H1 (cell line): ENCODE measurements at regions not wholly inside any gene's neighbourhood (a gene's known extent, or its start where the extent isn't known, plus 50 kb on each side); places are given as distances from the start of the nearest gene placed in this dataset.

Experiments
- CTCF ChIA-PET: fragments of 300-600 bp; sonication (Branson Sonifier 250); formaldehyde crosslinking; loops from one replicate; lab custom pipeline; 2021; ENCODE audit not compliant: partially characterized antibody; lab: Charles Lee
- POLR2A ChIA-PET: fragments of 300-600 bp; sonication (Branson Sonifier 250); formaldehyde crosslinking; loops from one replicate; lab custom pipeline; 2021; ENCODE audit warnings: inconsistent platforms; ENCODE audit not compliant: partially characterized antibody; lab: Charles Lee
- DNase-seq, 2 experiments: peaks; one replicate each; pipeline versions ENCODE4 v3.0.0 to v3.0.0-alpha.2; 2010 to 2022; ENCODE audit warnings: low spot score in 2 of 2, low read depth in 1 of 2, mixed read lengths in 1 of 2
- FAIRE-seq: peaks from 2 replicates; lab custom pipeline; 2011; peaks lifted over from hg19 to GRCh38; lab: Jason Lieb, UNC
- H2AFZ ChIP-seq: 2 replicates; pipeline ENCODE4 v1.8.1; 2012; ENCODE audit warnings: low read length, inconsistent platforms
- H2AK5ac ChIP-seq: 2 replicates; pipeline ENCODE4 v1.6.1; 2013; ENCODE audit warnings: low read depth, low read length
- H2BK120ac ChIP-seq: replicated peaks from 2 replicates; pipeline ENCODE3; 2013; ENCODE audit warnings: low read depth, low read length, inconsistent platforms
- H2BK12ac ChIP-seq: 2 replicates; pipeline ENCODE4 v1.6.1; 2013; ENCODE audit warnings: low read depth, low read length
- H2BK15ac ChIP-seq: 2 replicates; pipeline ENCODE4 v1.6.1; 2013; ENCODE audit warnings: low read length
- H2BK20ac ChIP-seq: 2 replicates; pipeline ENCODE4 v1.6.1; 2013; ENCODE audit warnings: low read length
- H2BK5ac ChIP-seq: 2 replicates; pipeline ENCODE4 v1.6.1; 2013; ENCODE audit warnings: low read depth, low read length
- H3K14ac ChIP-seq: 2 replicates; pipeline ENCODE4 v1.6.1; 2013; ENCODE audit warnings: inconsistent platforms; ENCODE audit not compliant: insufficient read length
- H3K18ac ChIP-seq: 2 replicates; pipeline ENCODE4 v1.6.1; 2013; ENCODE audit warnings: low read length; ENCODE audit errors: extremely low read depth
- H3K23ac ChIP-seq: 2 replicates; pipeline ENCODE4 v1.6.1; 2013; ENCODE audit warnings: inconsistent platforms; ENCODE audit not compliant: insufficient read length
- H3K23me2 ChIP-seq: 2 replicates; pipeline ENCODE4 v1.6.1; 2013; ENCODE audit warnings: low read depth, low read length
- H3K27ac ChIP-seq: 2 replicates; pipeline ENCODE4 v1.6.1; 2011; ENCODE audit warnings: low read depth, low read length, inconsistent platforms
- H3K27me3 ChIP-seq, 4 experiments: replicated peaks in 1 of 4; 1 replicate in 1 of 4; 2 replicates in 3 of 4; pipeline versions ENCODE4 v1.6.1 to v1.8.1; 2011 to 2013; ENCODE audit warnings: low read length in 3 of 4, mild to moderate bottlenecking in 3 of 4, inconsistent platforms in 2 of 4, mixed read lengths in 2 of 4, moderate library complexity in 1 of 4; ENCODE audit not compliant: control insufficient read depth in 3 of 4, insufficient read depth in 3 of 4; ENCODE audit errors: extremely low read depth in 1 of 4
- H3K36me3 ChIP-seq, 4 experiments: 2 replicates each; pipeline versions ENCODE4 v1.6.1 to v1.8.1; 2011 to 2013; ENCODE audit warnings: mild to moderate bottlenecking in 4 of 4, low read length in 3 of 4, moderate library complexity in 2 of 4, control low read depth in 1 of 4, inconsistent platforms in 1 of 4; ENCODE audit not compliant: insufficient read depth in 4 of 4, control insufficient read depth in 2 of 4
- H3K4ac ChIP-seq: replicated peaks from 2 replicates; pipeline ENCODE3; 2013; ENCODE audit warnings: low read length, low read depth, mixed read lengths, inconsistent platforms; ENCODE audit not compliant: insufficient read length
- H3K4me1 ChIP-seq, 4 experiments: replicated peaks in 1 of 4; 1 replicate in 1 of 4; 2 replicates in 3 of 4; pipeline versions ENCODE4 v1.6.1 to v1.8.1; 2011 to 2013; ENCODE audit warnings: low read length in 3 of 4, inconsistent platforms in 2 of 4, mixed read lengths in 1 of 4; ENCODE audit not compliant: insufficient read depth in 4 of 4, control insufficient read depth in 3 of 4
- H3K4me2 ChIP-seq, 2 experiments: 2 replicates each; pipeline versions ENCODE4 v1.6.1 to v1.8.1; 2011 to 2013; ENCODE audit warnings: low read depth in 2 of 2, low read length in 2 of 2, control low read depth in 1 of 2, inconsistent platforms in 1 of 2, mild to moderate bottlenecking in 1 of 2; ENCODE audit not compliant: insufficient read depth in 1 of 2
- H3K4me3 ChIP-seq, 4 experiments: fragments of 200-600, 300-600 bp in 1 of 4; sonication (generic), shearing (Covaris generic), sonication (Bioruptor Twin) in 1 of 4; 2 replicates each; pipeline versions ENCODE4 v1.5.1 to v1.8.1; 2011 to 2016; ENCODE audit warnings: low read length in 4 of 4, low read depth in 3 of 4, control low read depth in 2 of 4, inconsistent platforms in 2 of 4, mild to moderate bottlenecking in 2 of 4, mixed read lengths in 1 of 4, moderate library complexity in 1 of 4; ENCODE audit not compliant: insufficient read depth in 2 of 4; ENCODE audit errors: extremely low read depth in 1 of 4
- H3K56ac ChIP-seq: replicated peaks from 2 replicates; pipeline ENCODE3; 2013; ENCODE audit warnings: low read depth, mild to moderate bottlenecking, mixed read lengths, low read length, inconsistent platforms; ENCODE audit not compliant: insufficient read length
- H3K79me1 ChIP-seq: 2 replicates; pipeline ENCODE4 v1.6.1; 2013; ENCODE audit warnings: low read depth, low read length, control low read depth
- H3K79me2 ChIP-seq, 2 experiments: 2 replicates each; pipeline versions ENCODE4 v1.6.1 to v1.8.1; 2012 to 2013; ENCODE audit warnings: low read length in 2 of 2, mild to moderate bottlenecking in 2 of 2, inconsistent platforms in 1 of 2; ENCODE audit not compliant: insufficient read depth in 2 of 2, control insufficient read depth in 1 of 2
- H3K9ac ChIP-seq, 4 experiments: replicated peaks in 1 of 4; 1 replicate in 1 of 4; 2 replicates in 3 of 4; pipeline versions ENCODE4 v1.6.1 to v1.8.1; 2011 to 2013; ENCODE audit warnings: low read depth in 3 of 4, low read length in 3 of 4, control low read depth in 2 of 4, mild to moderate bottlenecking in 2 of 4, moderate library complexity in 2 of 4, inconsistent platforms in 1 of 4; ENCODE audit errors: extremely low read depth in 1 of 4
- H3K9me3 ChIP-seq, 2 experiments: 2 replicates each; pipeline versions ENCODE4 v1.6.1 to v1.8.1; 2012 to 2013; ENCODE audit warnings: mild to moderate bottlenecking in 2 of 2, moderate library complexity in 2 of 2, control low read depth in 1 of 2, inconsistent platforms in 1 of 2, low read depth in 1 of 2, low read length in 1 of 2, mixed read lengths in 1 of 2; ENCODE audit not compliant: insufficient read depth in 2 of 2
- H4K20me1 ChIP-seq, 2 experiments: replicated peaks in 1 of 2; 2 replicates each; pipeline versions ENCODE3 to v1.8.1; 2011 to 2013; ENCODE audit warnings: inconsistent platforms in 2 of 2, low read length in 2 of 2, mild to moderate bottlenecking in 1 of 2; ENCODE audit not compliant: insufficient read depth in 2 of 2, control insufficient read depth in 1 of 2
- H4K5ac ChIP-seq: 2 replicates; pipeline ENCODE4 v1.6.1; 2013; ENCODE audit warnings: low read length, low read depth, mixed read lengths, inconsistent platforms; ENCODE audit not compliant: insufficient read length
- H4K8ac ChIP-seq: 2 replicates; pipeline ENCODE4 v1.8.0; 2013; ENCODE audit warnings: mild to moderate bottlenecking, moderate library complexity, low read length, inconsistent platforms; ENCODE audit not compliant: insufficient read depth; ENCODE audit errors: extremely low read depth
- H4K91ac ChIP-seq: replicated peaks from 2 replicates; pipeline ENCODE3; 2013; ENCODE audit warnings: low read length, mixed read lengths, inconsistent platforms; ENCODE audit not compliant: insufficient read length
- CHD1 ChIP-seq: IDR thresholded peaks from 2 replicates; pipeline ENCODE4 v1.6.1; 2012; ENCODE audit warnings: low read depth, low read length, improper control_type of control experiment
- CTCF ChIP-seq, 3 experiments: IDR thresholded peaks; 1 replicate in 2 of 3; 2 replicates in 1 of 3; pipeline versions ENCODE4 v1.5.1 to v1.6.1; 2011; ENCODE audit warnings: low read length in 3 of 3, mild to moderate bottlenecking in 3 of 3, inconsistent platforms in 2 of 3, low read depth in 1 of 3, moderate library complexity in 1 of 3; ENCODE audit not compliant: insufficient read depth in 1 of 3; ENCODE audit errors: control extremely low read depth in 1 of 3
- EP300 ChIP-seq, 2 experiments: IDR thresholded peaks; 1 replicate in 1 of 2; 2 replicates in 1 of 2; pipeline ENCODE4 v1.6.1; 2011 to 2012; ENCODE audit warnings: low read depth in 2 of 2, low read length in 2 of 2, mild to moderate bottlenecking in 2 of 2, borderline replicate concordance in 1 of 2, inconsistent platforms in 1 of 2, moderate library complexity in 1 of 2
- GTF2F1 ChIP-seq: IDR thresholded peaks from 2 replicates; pipeline ENCODE4 v1.6.1; 2012; ENCODE audit warnings: low read depth, low read length, improper control_type of control experiment, borderline replicate concordance
- JUND ChIP-seq: IDR thresholded peaks from 2 replicates; pipeline ENCODE4 v1.6.1; 2011; ENCODE audit warnings: mild to moderate bottlenecking, improper control_type of control experiment, low read length
- KDM5A ChIP-seq: fragments of 200-600 bp; IDR thresholded peaks from 2 replicates; pipeline ENCODE4 v1.7.1; 2012; ENCODE audit warnings: mild to moderate bottlenecking, low read length, inconsistent platforms, mixed read lengths
- RBBP5 ChIP-seq: IDR thresholded peaks from 2 replicates; pipeline ENCODE4 v1.7.1; 2012; ENCODE audit warnings: low read depth, mild to moderate bottlenecking, inconsistent platforms, low read length, moderate library complexity, borderline replicate concordance
- RFX5 ChIP-seq: IDR thresholded peaks from 2 replicates; pipeline ENCODE4 v1.6.1; 2011; ENCODE audit warnings: low read depth, low read length, improper control_type of control experiment, borderline replicate concordance
- SUZ12 ChIP-seq: fragments of 200-600 bp; sonication (generic); IDR thresholded peaks from 2 replicates; pipeline ENCODE4 v1.6.1; 2012; ENCODE audit warnings: mild to moderate bottlenecking, inconsistent platforms, low read length, moderate library complexity, mixed read lengths
- TEAD4 ChIP-seq: IDR thresholded peaks from 2 replicates; pipeline ENCODE4 v1.6.1; 2012; ENCODE audit warnings: low read depth, low read length, inconsistent platforms, mixed read lengths
- WGBS, 2 experiments: shearing (Covaris generic) in 1 of 2; methylation state at CpG; one replicate each; pipeline versions ENCODE4 v1.1.6 to v1.1.7; 2013 to 2015; ENCODE audit warnings: low lambda C conversion rate in 2 of 2, mixed read lengths in 2 of 2, inconsistent platforms in 1 of 2, low coverage in 1 of 2, missing lambda C conversion rate in 1 of 2; ENCODE audit not compliant: insufficient replicate concordance in 2 of 2, insufficient coverage in 1 of 2, insufficient read length in 1 of 2; ENCODE audit errors: extremely low coverage in 1 of 2, missing lambda C conversion rate in 1 of 2; 5-methylcytosine and 5-hydroxymethylcytosine counted together

GRCh38 chr1:227369102-227369760, 50.9 kb upstream of the CDC42BPA start:
- Histone ChIP-seq H3K56ac (no peak overlapping the region), H3K36me3 (no peaks in the 10 kb centered on the region), H2BK12ac (no peak overlapping the region), H3K14ac (no peak overlapping the region), H4K8ac (no peak overlapping the region), H2BK20ac (no peak overlapping the region), H2BK120ac (no peak overlapping the region), H4K5ac (no peak overlapping the region), H2BK15ac (no peak overlapping the region), H3K79me2 (no peaks in the 10 kb centered on the region), H3K4me3 (no peak overlapping the region), H3K79me1 (no peaks in the 10 kb centered on the region), H2BK5ac (no peak overlapping the region), H3K9me3 (peaks cover 0 to 2% of the 10 kb centered on the region in 2 experiments; a peak in 2 of 4 replicates), H2AK5ac (no peak overlapping the region), H3K27ac (no peak overlapping the region), H4K91ac (no peak overlapping the region), H3K27me3 (no peaks in the 10 kb centered on the region), H3K18ac (no peak overlapping the region), H2AFZ (peak overlapping the region; percentile 48; the same call in 1 of the 2 replicates), H3K23ac (no peak overlapping the region), H3K4me2 (no peak overlapping the region), H4K20me1 (no peaks in the 10 kb centered on the region), H3K23me2 (no peaks in the 10 kb centered on the region), H3K4ac (no peak overlapping the region), H3K9ac (no peak overlapping the region), H3K4me1 (peaks cover 0 to 5% (median 3%) of the 10 kb centered on the region in 4 experiments; a peak in 3 of 7 replicates)
- DNase-seq (no peak), FAIRE-seq (no peak)
- ChIA-PET POLR2A (interaction anchor here (0.7 kb wide), 1 partner anchor 48 kb away, joined by 5 read pairs; no protein-coding TSS in a partner anchor), CTCF (interaction anchor here (1.0 kb wide), 1 partner anchor 12 kb away, joined by 3 read pairs; no protein-coding TSS in a partner anchor)
- 85% methylated on average over 6 of the region's 6 CpGs; no CpG with 5 or more reads in 1 of the 2 experiments for WGBS, 2 experiments
- no peak for TF ChIP-seq CHD1
- TF ChIP-seq KDM5A = no peak
- no peak for TF ChIP-seq TEAD4
- TF ChIP-seq RFX5 = no peak
- TF ChIP-seq CTCF (IDR thresholded peaks at IDR 0.05; ENCODE audit: control extremely low read depth in 1 of 3, insufficient read depth in 1 of 3, low read depth in 1 of 3, low read length in 3 of 3) = no peak
- no peak for TF ChIP-seq EP300 (IDR thresholded peaks at IDR 0.05; ENCODE audit: borderline replicate concordance in 1 of 2, low read depth in 2 of 2, low read length in 2 of 2)
- no peak for TF ChIP-seq RBBP5
- no peak for TF ChIP-seq GTF2F1
- no peak for TF ChIP-seq SUZ12
- no peak for TF ChIP-seq JUND
